MV-4-11 (cell line): ENCODE measurements at regions not wholly inside any gene's neighbourhood (a gene's known extent, or its start where the extent isn't known, plus 50 kb on each side); places are given as distances from the start of the nearest gene placed in this dataset.
"Not testable (repeated sequence)": the region's sequence is repeated elsewhere in the genome, so short reads cannot be mapped to it uniquely, and the experiment has no call there.

ENCODE experiments used
- DNase-seq: peaks from one replicate; lab custom pipeline; 2025; lab: John Stamatoyannopoulos, UW

DNA sequence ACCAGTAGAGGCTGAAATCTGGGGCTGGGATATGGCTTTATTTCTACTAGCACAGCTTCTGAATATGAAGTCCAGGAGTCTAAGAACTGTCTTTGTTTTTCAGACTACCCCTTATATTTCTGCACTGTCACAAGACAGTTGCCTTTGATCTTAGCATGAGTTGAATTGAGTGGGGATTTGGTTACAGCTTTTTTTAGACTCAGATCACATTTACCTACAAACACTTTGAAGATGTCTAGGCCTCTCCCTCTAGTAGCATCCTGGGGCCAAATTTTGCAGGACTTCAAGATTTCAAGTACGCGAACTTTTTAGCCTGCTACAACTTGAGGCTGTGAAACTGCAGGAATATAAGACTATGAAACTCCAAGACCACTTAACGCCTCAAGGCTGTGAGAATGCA lies 240.2 kb downstream of the NEBL start:
- DNase-seq, result no peak

DNA sequence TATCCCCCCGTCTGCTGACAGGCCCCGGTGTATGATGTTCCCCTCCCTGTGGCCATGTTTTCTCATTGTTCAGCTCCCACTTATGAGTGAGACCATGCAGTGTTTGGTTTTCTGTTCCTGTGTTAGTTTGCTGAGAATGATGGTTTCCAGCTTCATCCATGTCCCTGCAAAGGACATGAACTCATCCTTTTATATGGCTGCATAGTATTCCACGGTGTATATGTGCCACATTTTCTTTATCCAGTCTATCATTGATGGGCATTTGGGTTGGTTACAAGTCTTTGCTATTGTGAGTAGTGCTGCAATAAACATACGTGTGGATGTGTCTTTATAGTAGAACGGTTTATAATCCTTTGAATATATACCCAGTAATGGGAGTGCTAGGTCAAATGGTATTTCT lies 244.7 kb downstream of the NEBL start:
- not testable (repeated sequence) for DNase-seq

DNA sequence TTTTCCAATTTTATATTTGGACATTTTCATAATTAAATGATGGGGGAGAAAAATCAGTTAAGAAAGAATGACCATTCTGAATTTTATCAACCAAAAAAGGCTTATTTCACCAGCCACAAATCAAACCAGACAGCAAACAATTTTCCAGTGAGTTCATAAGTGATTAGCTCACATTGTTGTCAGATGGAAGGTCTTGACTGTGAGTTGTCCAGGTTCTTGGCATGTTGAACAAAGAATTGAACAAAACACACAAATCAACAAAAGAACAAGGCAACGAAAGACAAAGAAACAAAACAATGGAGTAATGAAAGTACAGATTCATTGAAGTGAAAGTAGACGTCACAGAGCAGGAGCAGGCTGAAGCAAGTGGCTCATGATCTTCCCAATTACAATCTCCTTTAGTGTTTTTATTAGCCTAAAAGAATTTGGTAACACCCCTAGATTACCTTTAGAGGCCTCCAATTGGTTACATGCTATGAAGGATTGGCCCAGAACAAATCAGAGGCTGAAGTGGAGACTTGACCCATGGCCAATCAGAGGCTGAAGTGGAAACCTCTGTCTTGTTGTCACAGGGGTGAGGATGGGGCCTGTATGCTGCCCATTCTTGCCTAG lies 248.7 kb downstream of the NEBL start:
- DNase-seq, result no peak

DNA sequence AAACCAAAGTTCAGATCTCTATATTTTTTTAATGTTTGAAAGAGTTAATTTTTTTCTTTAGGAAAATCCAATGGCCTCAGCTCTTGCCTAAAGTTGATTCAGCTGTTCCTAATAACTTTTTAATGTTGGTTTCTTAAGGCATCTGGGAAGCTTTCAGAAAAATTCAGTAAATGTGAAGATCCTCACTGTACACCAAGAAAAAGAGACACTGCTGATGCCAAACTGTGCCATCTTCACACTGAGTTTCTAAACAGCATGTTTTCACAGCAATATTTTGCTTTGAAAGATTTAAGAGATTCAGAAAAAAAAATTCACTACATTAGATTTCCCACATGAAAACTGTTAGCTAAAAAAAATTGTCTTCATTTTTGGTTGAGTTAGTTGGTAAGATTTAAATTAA lies 249.4 kb downstream of the NEBL start:
- no peak for DNase-seq

DNA sequence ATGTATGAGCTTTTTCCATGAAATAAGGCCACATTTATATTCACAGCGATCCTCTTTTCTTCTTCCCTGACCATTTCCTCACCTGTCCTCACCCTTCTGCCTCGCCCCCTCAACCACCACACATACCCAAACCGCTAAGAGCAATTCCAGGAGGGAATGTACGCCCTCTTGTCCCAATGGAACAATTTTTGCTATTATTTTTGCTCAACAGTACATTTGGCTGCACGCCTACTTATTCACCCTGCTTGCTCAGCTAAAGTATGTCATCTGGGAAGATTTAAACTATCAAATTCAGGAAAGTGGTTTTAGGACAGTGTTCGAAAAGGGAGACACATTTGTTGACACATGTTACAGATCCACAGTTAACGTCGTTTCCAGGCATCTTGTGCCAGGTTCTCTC lies 252.7 kb downstream of the NEBL start:
- DNase-seq, result no peak

DNA sequence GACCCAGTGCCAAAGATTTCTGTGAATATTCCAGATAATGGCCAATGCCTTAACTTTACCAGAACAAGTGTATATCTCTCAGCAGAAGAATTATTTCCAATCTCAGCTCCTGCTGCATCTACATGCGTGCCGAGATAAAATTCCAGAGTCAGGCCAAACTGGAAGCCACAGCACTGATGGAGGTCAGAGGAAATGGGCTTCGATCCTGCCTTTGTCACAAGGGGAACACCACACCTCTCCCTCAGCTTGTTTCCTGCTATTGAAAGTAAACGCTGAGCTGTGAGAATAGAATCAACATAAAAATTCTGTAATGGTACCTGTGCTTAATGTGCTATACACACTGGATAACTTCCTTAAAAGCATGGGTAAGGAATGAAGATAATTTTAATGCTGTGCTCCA lies 255.5 kb downstream of the NEBL start:
- no peak for DNase-seq

DNA sequence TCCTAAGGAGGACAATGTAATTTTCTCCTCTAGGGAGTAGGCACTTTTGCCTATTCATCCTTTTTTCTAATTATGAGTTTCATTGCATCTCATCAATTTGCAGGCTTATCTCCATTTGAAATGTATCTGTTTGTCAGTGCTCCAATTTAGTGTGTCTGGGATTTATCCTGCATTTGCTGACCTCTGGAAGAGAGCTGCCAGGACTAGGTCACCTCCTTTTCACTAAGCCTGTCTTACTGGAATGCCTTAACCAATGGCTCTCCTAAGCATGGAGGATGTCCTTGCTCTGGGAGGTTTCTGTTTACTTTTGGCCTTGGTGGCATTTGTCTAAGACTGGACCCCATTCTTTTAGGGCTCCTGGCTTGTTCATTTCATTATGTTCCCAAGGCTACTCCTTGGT lies 261.5 kb downstream of the NEBL start:
- no peak for DNase-seq

DNA sequence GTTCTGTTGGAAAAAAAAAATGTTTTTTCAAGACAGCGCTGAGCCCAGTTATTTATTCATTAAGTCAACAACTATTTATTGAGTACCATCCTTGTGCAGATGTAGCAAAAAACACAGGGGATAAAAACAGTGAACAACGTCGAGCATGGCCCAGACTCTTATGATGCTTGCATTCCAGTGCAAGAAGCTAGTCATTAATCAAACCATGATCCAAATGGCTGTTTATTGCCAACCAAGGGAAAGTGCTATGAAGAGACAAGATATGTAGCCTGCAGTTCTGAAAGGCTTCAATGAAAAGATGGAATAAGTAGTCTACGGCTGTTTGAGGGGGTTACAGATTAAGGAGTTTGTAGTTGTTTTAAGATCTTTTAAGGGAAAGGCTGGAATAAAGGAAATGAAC lies 262.3 kb downstream of the NEBL start:
- DNase-seq, result no peak

DNA sequence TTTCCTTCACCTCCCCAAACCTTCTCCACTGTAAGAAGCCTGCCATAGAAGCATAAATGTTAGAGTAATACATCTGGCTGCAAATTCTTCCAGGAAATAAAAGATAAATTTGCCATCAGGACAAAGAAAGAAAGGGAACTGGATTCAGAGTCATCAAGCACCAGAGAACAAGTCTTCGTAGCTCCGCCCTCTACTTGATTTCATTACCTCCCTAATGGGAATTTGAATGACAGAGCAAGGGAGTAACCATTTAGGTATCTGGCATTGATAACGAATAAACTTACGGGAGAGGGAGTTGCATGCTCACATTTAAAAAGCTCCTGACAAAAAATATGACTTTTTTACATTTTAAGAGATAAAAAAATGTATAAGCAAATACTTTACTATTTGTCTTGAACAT lies 263.4 kb downstream of the NEBL start:
- DNase-seq, result no peak

DNA sequence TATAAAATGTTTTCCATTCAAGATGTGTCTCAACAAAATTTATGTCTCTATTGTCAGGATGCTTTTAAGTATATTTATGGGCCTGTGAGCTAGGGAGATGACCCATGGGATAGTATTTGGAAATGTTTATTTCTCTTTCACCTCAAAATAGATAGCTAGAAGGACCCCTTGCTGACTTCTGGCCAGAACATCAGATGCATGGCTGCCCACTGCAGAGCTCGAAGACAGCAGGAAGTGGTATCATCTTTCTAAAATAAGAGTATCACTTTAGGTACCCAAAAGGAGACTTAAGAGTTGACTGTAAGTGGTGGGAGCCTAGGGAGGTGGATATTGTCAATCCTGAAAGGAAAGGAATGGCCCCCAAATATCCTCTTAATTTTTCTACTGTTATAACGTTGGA lies 264.4 kb downstream of the NEBL start:
- DNase-seq, result no peak

DNA sequence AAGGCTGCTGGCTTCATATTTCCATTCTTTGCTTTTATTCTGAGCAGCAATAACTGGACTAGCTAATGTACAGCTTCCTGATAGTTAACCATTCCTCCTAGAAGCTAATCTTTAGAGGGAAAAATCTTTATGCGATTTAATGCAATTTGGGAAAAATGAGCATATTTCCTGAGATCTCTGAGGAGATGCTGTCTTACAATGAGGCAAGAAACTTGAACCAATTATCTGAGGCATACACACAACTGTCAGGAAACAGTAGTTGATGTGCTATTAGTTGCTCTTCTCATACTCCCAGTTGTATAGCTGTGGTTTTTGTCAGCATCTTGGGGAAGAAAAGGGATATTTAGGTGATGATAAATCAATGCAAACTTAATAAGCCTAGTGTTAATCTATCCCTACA lies 265.9 kb downstream of the NEBL start:
- DNase-seq, result no peak

DNA sequence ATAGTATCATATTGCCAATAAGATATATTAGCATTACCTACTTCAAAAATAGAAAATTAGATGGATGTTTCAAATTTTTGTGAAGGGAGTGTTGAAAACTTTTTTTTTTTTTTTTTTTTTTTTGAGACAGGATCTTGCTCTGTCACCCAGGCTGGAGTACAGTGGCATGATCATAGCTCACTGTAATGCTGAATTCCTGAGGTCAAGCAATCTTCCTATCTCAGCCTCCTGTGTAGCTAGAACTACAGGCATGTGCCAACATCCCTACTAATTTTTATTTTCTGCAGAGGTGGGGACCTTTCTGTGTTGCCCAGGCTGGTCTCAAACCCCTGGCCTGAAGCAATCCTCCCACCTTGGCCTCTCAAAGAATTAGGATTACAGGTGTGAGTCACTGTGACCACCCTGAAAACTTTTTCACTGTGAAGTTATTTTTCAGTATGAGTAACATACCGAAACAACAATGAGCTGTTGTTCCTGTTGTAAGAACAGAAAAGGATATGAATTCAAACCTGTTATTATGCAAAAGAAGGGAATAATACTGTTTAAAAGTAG lies 266.9 kb downstream of the NEBL start:
- no peak for DNase-seq

DNA sequence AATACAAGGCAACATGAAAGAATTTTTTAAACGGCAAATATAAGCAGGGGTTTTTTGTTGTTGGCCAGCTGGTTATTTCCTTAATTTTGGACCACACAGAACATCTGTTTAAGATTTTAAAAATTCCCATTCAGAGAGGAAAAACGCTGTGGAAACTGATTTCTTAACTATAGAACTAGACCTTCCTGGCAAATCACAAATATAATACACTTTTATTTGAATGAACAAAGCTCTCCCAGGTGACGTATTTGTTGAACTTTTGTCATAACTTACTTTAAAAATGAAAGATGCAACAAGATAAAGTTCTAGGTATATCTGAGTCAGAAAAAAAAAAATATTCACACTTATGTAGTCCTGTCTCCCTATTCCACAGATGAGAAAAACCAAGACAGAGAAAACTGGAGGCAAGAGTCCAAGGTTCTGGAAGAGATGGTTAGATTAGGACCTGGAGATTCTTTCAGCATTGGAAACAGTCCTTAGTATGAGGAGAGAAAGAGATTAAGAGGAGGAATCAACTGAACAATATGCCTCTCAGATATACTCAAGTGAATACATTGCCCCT lies 269.1 kb downstream of the NEBL start:
- DNase-seq, result no peak

DNA sequence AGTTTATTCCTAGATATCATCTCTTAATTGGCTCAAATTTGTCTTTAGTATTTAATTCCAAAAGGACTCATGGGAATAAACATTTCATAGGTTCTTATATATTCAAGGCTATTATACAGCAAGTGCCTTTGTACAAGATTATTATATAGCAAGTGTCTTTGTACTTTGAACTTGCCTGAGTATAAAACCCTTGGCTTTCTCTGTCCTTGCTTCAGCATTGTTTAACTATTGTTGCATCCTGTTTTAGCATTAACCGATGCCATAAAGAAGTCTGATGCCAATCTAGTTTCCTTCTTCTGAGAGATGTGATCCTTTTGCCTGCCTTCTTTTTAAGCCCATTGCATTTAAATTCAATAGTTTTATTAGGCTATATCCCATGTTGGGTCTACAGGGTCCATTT lies 270.0 kb downstream of the NEBL start:
- no peak for DNase-seq

DNA sequence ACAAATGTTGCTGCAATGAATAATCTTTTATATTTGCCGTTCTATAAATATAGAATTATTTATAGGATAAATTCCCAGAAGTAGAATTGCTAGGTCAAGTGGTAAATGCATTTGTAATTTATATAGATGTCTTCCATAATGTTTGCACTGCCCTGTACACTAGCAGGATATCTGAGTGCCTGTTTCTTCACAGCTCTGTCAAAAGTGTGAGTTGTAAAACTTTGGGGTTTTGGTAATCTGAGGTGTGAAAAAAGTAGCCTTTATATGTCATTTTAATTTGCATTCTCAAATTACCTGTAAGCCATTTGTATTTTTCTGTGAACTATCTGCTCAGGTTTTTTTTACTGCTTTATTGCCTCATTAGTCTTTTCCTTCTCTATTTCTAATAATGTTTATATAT lies 271.2 kb downstream of the NEBL start:
- no peak for DNase-seq

DNA sequence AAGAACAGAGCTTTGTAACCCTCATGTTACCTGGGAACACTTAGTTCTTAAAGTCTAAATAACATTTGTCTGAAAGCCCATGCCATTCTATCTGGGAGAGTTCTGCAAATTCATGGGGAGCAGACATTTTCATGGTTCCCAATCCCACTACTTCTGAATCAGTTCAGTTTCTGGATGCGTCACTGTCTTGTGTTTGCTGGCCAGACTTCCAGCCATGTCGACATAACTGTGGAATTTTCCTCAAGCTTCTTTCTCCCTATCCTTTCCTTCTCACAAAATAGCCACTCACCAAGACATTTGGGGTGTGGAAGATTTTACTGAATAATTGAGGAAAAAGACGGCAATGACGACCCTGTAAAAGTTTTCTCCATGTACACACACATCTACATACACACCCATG lies 272.5 kb downstream of the NEBL start:
- no peak for DNase-seq

DNA sequence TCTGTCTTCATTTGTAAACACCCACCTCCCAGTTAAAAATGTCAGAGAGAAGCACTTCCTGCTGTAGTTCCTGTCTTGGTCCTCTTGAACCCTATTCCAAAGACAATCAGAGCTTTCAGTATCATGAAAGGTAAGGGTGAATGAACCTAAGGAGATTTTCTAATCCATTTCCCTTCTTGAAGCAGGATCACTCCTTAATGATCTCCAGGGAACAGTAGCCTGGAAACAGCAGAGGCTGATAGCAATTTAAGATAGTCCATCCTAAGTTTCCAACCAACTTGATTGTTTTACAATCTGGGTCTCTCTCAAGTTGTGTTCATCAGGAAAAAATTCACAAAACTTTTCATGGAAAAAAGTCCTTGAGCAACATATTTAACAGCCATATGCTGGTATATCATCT lies 273.6 kb downstream of the NEBL start:
- no peak for DNase-seq

DNA sequence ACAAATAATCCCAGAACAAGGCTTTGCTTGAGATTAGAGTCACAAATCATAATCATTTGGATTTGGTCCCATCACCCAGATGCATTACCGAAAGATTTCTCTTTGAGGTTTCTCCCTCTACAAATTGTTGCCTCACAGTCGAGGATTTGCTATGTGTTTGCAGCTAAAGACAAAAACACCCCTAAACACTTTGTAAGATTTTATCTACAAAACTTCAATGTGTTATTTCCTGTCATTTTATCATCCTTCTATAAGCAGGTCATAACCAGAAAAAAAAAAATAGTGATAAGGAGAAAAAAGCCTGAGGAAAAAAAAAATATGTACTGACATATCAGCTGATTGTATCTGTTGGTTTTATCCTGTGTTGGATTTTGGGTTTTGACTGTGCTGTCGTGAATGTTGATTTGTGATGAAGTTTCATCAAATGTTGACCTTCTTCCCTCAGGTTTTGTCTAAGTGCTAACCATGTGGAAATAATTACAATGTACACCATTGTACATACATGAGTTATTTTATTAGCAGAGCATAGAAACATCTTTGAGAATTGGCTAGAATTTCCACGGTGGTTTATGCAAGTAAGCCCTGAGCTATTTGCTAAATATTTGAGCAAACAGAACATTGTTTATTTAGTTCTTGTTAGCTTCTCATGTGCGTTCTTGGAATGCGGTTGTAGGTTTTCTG lies 274.4 kb downstream of the NEBL start:
- DNase-seq, result no peak

DNA sequence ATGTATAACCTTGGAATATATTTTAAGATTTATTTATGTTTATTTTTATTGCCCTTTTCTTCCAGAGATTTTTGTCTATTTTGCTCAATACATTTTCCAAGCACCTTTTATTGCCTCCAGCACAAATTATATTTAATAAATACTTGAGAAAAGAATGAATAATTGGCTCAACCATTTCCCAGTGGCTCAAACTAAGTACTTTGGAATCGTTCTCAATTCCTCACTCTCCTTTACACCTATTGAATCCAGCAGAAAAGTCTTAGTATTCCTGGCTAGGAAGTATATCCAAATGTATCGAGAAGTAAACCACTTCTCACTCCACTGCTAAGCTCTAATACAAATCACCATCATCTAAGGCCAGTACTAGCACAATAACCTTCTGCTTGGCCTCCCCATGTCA lies 276.1 kb downstream of the NEBL start:
- DNase-seq, result no peak

DNA sequence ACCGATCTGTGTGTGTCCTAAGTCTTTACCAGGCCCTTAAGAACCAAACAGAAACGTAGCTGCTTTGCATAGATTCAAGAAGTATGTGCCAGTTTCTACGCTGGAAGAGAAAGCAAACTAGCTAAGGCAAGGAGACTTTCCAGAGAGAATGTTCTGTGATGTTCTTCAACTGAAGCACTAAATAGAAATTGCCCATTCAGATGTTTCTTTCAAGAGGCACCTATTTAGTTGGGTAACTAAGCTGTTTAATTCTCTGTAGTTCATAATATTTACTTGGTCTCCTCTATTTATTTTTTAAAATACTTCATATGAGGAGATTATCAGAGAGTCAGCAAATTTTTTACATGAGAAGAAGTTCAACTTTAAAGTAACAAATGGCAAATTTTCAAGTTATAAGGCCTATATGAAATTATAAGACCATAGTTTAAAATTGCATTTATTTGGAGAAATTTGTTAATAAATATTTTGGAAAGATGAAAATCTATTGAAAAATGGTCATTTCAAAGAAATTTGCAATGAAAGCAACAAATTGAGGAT lies 279.0 kb downstream of the NEBL start:
- DNase-seq, result no peak

DNA sequence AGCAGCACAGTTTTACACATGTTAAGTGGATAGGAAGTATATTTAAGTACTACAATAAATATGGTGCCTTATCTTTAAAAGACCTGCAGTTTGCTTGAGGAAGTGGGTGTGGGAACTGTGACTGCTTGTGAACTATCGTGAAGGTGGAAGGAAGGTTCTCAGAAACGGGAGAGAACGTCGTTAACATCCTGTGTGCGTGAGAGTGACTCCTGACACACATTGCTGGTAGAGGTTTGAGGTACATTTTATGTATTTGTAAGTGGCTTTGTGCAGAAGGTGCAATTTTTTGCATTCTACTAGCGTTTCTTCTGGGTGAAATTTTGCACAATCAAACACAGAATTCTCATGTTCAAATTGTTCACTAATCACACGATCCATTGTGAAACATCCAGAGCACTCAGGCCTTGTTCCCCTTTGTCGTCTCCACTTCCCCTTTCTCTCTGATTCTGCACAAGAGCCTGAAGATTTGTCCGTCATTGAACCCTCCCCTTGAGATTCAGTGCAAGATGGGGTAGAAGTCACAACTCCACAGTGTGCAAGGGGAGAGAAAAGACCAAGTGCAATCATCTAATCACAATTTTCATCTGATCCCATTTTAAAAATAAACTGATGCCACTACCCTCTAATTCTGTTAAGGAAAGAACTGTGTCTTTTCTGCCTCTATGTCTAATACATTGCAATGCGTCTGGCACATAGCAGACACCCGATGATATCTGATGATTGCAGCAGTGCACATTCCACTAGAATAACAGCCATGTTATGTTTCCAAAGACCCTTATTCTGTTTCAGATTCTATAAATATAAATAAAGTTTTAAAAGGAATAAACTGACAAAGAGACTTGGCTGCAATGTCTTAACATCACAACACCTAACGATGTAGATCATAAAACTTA lies 279.9 kb downstream of the NEBL start:
- DNase-seq, result peak; percentile 93

DNA sequence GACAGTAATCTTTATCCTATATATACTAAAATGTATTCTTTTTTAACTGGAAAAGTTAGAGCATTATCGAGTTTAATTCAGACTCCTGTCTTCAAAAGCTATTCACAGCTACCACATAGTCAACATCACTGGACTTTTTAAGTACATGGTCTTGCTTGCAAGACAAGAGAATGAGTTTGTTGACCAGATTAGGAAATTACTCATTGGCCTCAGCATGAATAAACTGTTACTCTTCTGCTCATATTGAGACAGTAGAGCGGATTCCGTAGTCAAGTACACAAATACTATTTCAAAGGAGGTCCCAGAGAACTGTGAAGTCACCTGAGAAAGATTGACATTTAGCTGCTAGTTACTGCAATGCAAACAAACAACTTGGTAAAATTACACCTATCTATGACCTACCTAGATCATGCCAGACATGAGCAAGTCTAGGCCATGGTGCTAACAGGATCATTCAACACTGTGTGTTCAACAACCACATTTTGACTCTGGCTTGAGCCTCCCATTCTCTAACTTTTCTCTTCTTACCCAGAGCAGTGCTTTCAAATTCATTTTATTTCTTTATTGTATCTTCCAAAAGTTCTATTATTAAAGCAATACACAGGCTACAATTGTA lies 280.9 kb downstream of the NEBL start:
- no peak for DNase-seq
